Esophagus muscularis mucosa (tissue), 4 donors: ENCODE measurements at regions not wholly inside any gene's neighbourhood (a gene's known extent, or its start where the extent isn't known, plus 50 kb on each side); places are given as distances from the start of the nearest gene placed in this dataset.

Experiments
- EP300 ChIP-seq: sonication (generic); formaldehyde crosslinking; IDR thresholded peaks from one replicate; pipeline ENCODE4 v1.6.1; 2017; ENCODE audit warnings: antibody characterized with exemption
- POLR2A ChIP-seq: fragments of 450-650 bp; IDR thresholded peaks from one replicate; pipeline ENCODE4 v1.6.1; 2017; ENCODE audit warnings: antibody characterized with exemption, moderate library complexity, mild to moderate bottlenecking, low read depth
- TF ChIP-seq, protein P1 (sequence below), 3 experiments: fragments of 200-600 bp in 2 of 3; fragments of 450-650 bp in 1 of 3; sonication (generic) in 2 of 3; IDR thresholded peaks; one replicate each; pipeline ENCODE4 v1.5.1; 2017 to 2019; ENCODE audit warnings: antibody characterized with exemption in 3 of 3, mild to moderate bottlenecking in 2 of 3, moderate library complexity in 1 of 3

DNA sequence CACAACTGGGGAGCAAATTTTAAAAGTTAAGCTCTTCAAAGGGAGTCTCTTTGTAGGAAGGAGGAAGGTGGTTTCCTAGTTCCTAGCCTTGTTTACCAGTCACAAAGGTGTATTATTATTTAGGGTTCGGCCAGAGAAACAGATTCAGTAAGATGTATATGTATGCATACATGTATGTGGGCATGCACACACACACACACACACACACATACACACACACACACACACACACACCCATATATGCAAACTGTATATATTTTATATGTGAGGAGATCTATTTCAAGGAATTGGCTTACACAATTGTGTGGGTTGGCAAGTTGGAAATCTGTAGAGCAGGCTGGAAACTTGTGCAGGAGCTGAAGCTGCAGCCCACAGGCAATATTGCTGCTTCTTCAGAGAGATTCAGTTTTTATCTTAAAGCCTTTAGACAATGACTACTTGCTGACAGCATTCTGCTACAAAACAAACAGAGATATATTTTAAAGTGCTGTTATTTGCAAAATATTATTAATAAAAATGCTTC is 75.3 kb upstream of the DNAH5 start:
- TF ChIP-seq, protein P1, sequence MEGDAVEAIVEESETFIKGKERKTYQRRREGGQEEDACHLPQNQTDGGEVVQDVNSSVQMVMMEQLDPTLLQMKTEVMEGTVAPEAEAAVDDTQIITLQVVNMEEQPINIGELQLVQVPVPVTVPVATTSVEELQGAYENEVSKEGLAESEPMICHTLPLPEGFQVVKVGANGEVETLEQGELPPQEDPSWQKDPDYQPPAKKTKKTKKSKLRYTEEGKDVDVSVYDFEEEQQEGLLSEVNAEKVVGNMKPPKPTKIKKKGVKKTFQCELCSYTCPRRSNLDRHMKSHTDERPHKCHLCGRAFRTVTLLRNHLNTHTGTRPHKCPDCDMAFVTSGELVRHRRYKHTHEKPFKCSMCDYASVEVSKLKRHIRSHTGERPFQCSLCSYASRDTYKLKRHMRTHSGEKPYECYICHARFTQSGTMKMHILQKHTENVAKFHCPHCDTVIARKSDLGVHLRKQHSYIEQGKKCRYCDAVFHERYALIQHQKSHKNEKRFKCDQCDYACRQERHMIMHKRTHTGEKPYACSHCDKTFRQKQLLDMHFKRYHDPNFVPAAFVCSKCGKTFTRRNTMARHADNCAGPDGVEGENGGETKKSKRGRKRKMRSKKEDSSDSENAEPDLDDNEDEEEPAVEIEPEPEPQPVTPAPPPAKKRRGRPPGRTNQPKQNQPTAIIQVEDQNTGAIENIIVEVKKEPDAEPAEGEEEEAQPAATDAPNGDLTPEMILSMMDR (IDR thresholded peaks at IDR 0.05) = no peak
- TF ChIP-seq EP300 (no peak), POLR2A (no peak)
